GM12878 (cell line): ENCODE measurements at regions not wholly inside any gene's neighbourhood (a gene's known extent, or its start where the extent isn't known, plus 50 kb on each side); places are given as distances from the start of the nearest gene placed in this dataset.

ENCODE experiments used
- ATAC-seq: fragments of 200-7000 bp; cut with Tn5 transposase; 3 replicates; pipeline ENCODE4 v1.9.1; 2020; ENCODE audit warnings: mild to moderate bottlenecking, moderate library complexity
- BruUV-seq: library from RNA; stranded (reverse); fragments of 400-500 nt; replicated peaks from 2 replicates; lab custom pipeline; 2021; lab: Mats Ljungman, UMichigan
- CTCF ChIA-PET: fragments of 300-600 bp; sonication (Branson Sonifier 250); formaldehyde crosslinking; extraction: SDS; loops from one replicate; lab custom pipeline; 2021; ENCODE audit warnings: inconsistent platforms; lab: Yijun Ruan, JAX
- POLR2A ChIA-PET: fragments of 350-600 bp; formaldehyde crosslinking; extraction: SDS; loops from one replicate; lab custom pipeline; 2021; ENCODE audit warnings: inconsistent platforms; lab: Charles Lee
- RAD21 ChIA-PET: fragments of 300-600 bp; sonication (Branson Sonifier 250); formaldehyde crosslinking; loops from one replicate; lab custom pipeline; 2023; ENCODE audit warnings: antibody characterized with exemption; ENCODE audit not compliant: unreplicated experiment; lab: Charles Lee
- SMC1A ChIA-PET: fragments of 300-600 bp; sonication (Branson Sonifier 250); formaldehyde crosslinking; loops from one replicate; lab custom pipeline; 2023; ENCODE audit not compliant: unreplicated experiment, uncharacterized antibody; lab: Charles Lee
- DNase-seq: peaks from one replicate; pipeline ENCODE4 v3.0.0-alpha.2; 2011; ENCODE audit warnings: low read depth, low spot score
- FAIRE-seq: peaks from 3 replicates; lab custom pipeline; 2011; peaks lifted over from hg19 to GRCh38; lab: Jason Lieb, UNC
- H2AFZ ChIP-seq: 2 replicates; pipeline ENCODE4 v1.6.0; 2011; ENCODE audit warnings: low read depth, low read length, control low read depth; ENCODE audit not compliant: control insufficient read depth
- H3K27ac ChIP-seq: 2 replicates; pipeline ENCODE4 v1.5.1; 2011; ENCODE audit warnings: control low read depth; ENCODE audit not compliant: control insufficient read depth, insufficient read depth
- H3K27me3 ChIP-seq, 2 experiments: replicated peaks in 1 of 2; 2 replicates each; pipeline versions ENCODE4 v1.6.0 to v1.6.1; 2011; ENCODE audit warnings: low read length in 1 of 2; ENCODE audit not compliant: control insufficient read depth in 2 of 2, insufficient read depth in 2 of 2
- H3K36me3 ChIP-seq, 2 experiments: 2 replicates each; pipeline ENCODE4 v1.5.1; 2011; ENCODE audit warnings: low read length in 1 of 2; ENCODE audit not compliant: control insufficient read depth in 2 of 2, insufficient read depth in 2 of 2
- H3K4me1 ChIP-seq: 2 replicates; pipeline ENCODE4 v1.6.1; 2011; ENCODE audit warnings: mild to moderate bottlenecking, low read length, moderate library complexity, mixed read lengths; ENCODE audit not compliant: control insufficient read depth, insufficient read depth
- H3K4me2 ChIP-seq: 2 replicates; pipeline ENCODE4 v1.6.0; 2011; ENCODE audit warnings: control low read depth; ENCODE audit not compliant: control insufficient read depth, insufficient read depth
- H3K4me3 ChIP-seq: fragments of 200-600 bp; sonication (generic); 2 replicates; pipeline ENCODE4 v1.5.1; 2016
- H3K79me2 ChIP-seq: 2 replicates; pipeline ENCODE4 v1.6.0; 2011; ENCODE audit warnings: low read length; ENCODE audit not compliant: control insufficient read depth, insufficient read depth
- H3K9ac ChIP-seq: 2 replicates; pipeline ENCODE4 v1.8.0; 2011; ENCODE audit warnings: low read length, control low read depth, mixed read lengths; ENCODE audit not compliant: control insufficient read depth, insufficient read depth
- H3K9me3 ChIP-seq: replicated peaks from 3 replicates; pipeline ENCODE4 v1.5.1; 2011; ENCODE audit warnings: mild to moderate bottlenecking, low read length; ENCODE audit not compliant: control insufficient read depth, insufficient read depth
- H4K20me1 ChIP-seq: 2 replicates; pipeline ENCODE4 v1.6.0; 2011; ENCODE audit not compliant: control insufficient read depth, insufficient read depth
- BRCA1 ChIP-seq: IDR thresholded peaks from 2 replicates; pipeline ENCODE4 v1.6.1; 2011; ENCODE audit warnings: low read depth, low read length, improper control_type of control experiment
- CHD1 ChIP-seq: IDR thresholded peaks from 2 replicates; pipeline ENCODE4 v1.6.1; 2012; ENCODE audit warnings: low read depth, low read length, improper control_type of control experiment
- HCFC1 ChIP-seq: fragments of 150-350 bp; IDR thresholded peaks from 2 replicates; pipeline ENCODE4 v1.6.1; 2014; ENCODE audit warnings: low read length
- JUND ChIP-seq: IDR thresholded peaks from 2 replicates; pipeline ENCODE4 v1.6.1; 2012; ENCODE audit warnings: low read depth, mild to moderate bottlenecking, low read length, improper control_type of control experiment, moderate library complexity
- RCOR1 ChIP-seq: conservative IDR thresholded peaks from 2 replicates; pipeline ENCODE4 v1.6.1; 2012; ENCODE audit warnings: low read depth, low read length, improper control_type of control experiment
- WGBS: methylation state at CpG from one replicate; pipeline ENCODE4 v1.1.6; 2016; ENCODE audit warnings: low lambda C conversion rate; ENCODE audit not compliant: insufficient replicate concordance, insufficient coverage; ENCODE audit errors: missing lambda C conversion rate; 5-methylcytosine and 5-hydroxymethylcytosine counted together
- in situ Hi-C: fragments of 300-500 bp; cut with MboI; formaldehyde crosslinking; loops from 9 replicates; pipeline ENCODE4 v1.14.3; 2018; ENCODE audit warnings: mixed read lengths
- intact Hi-C: fragments of 100-400 bp; cut with micrococcal nuclease; formaldehyde crosslinking; loops from one replicate; pipeline ENCODE4 v1.14.2; 2022; ENCODE audit not compliant: unreplicated experiment
- TF ChIP-seq, protein P1 (sequence below): IDR thresholded peaks from 2 replicates; pipeline ENCODE4 v1.6.1; 2012; ENCODE audit warnings: mild to moderate bottlenecking, low read depth, low read length

DNA sequence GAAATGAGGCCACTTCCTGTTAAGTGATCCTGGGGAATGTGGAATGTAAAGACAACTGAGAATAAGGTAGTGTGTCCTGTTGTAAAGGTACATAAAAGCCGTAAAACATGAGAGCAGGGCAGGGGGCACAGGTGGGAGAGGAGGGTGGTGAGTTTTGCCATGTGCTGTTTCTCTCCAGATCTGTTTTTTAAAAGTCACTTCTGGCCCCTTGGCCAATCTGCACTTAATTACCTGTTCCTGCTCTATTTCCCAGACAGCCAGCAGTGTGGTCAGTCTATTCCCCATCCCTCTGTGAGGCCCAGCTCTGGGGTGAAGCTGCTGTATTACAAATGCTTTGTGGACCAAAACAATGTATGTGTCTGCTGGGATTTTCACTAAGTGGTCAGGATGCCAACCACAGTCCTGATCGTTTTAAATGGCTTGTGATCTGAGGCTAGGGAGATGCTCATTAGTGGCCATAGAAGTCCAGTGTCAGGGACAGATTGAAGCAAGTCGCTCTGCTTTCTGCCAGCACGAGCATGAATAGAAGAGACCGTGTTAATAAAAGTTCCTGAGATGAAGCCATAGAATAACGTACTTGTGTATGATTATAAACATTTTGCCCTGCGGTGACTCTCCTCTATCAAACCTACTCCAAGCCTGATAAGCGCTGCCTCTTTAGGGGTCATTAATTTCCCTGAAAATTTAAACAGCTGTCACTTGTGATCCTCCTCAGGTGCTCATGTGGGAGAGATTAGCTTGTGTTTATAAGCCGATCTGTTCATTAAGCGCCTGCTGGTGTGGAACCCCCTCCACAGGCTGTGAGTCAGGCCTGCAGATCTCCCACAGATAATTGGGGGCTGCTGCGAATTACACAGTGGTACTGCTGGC lies 111.8 kb upstream of the CENPW start:
- DNase-seq (no peak), FAIRE-seq (no peak), ATAC-seq (no peak)
- no peaks in the 10 kb centered on the region for H3K4me1 ChIP-seq
- POLR2A ChIA-PET: no interaction called here
- no peak overlapping the region for H3K4me3 ChIP-seq
- H3K27me3 ChIP-seq: no peaks in the 10 kb centered on the region
- H3K9ac ChIP-seq: no peak overlapping the region
- RAD21 ChIA-PET: no interaction called here
- H3K79me2 ChIP-seq: no peaks in the 10 kb centered on the region
- intact Hi-C loops (no loop called here), in situ Hi-C loops (no loop called here)
- H3K9me3 ChIP-seq: no peaks in the 10 kb centered on the region
- H3K27ac ChIP-seq: no peak overlapping the region
- 84% methylated on average over 11 of the region's 11 CpGs for WGBS
- no peaks in the 10 kb centered on the region for H4K20me1 ChIP-seq
- SMC1A ChIA-PET: no interaction called here
- no peaks in the 10 kb centered on the region for H3K36me3 ChIP-seq
- CTCF ChIA-PET: no interaction called here
- no TSS peak for BruUV-seq
- H2AFZ ChIP-seq: no peak overlapping the region
- no peak for TF ChIP-seq HCFC1
- TF ChIP-seq, all 136 proteins: peak for 0
- no peak overlapping the region for H3K4me2 ChIP-seq

DNA sequence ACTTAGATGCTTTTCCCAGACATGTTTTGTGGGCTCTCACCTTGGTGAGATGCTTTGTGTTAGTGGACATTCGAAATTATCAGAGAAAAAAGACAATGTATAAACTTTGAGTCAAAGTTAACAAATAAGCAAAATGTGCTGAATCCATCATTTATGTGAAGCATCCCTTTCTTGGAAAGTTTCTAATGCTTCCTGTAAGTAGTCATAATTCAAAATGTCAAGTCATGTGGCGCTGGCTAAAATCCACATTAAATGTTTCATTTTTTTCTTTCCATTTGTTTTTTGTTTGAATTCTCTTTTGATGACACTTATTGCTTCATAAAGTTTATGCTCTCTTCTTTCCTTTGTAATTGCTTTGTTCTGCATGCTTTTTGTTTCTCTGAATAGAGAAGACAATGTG lies 107.2 kb upstream of the CENPW start:
- ChIA-PET RAD21 (no interaction called here), SMC1A (no interaction called here), CTCF (no interaction called here), POLR2A (no interaction called here)
- H3K9ac ChIP-seq: no peak overlapping the region
- H3K9me3 ChIP-seq: no peaks in the 10 kb centered on the region; the same call in 2 of the 3 replicates
- H3K4me3 ChIP-seq: no peak overlapping the region
- no peaks in the 10 kb centered on the region for H3K36me3 ChIP-seq
- no peaks in the 10 kb centered on the region for H3K4me1 ChIP-seq
- BruUV-seq: no TSS peak
- no peak for ATAC-seq
- H3K27me3 ChIP-seq: no peaks in the 10 kb centered on the region
- H3K79me2 ChIP-seq: no peaks in the 10 kb centered on the region
- in situ Hi-C loops (no loop called here), intact Hi-C loops (no loop called here)
- H3K27ac ChIP-seq: no peak overlapping the region
- TF ChIP-seq, protein P1, sequence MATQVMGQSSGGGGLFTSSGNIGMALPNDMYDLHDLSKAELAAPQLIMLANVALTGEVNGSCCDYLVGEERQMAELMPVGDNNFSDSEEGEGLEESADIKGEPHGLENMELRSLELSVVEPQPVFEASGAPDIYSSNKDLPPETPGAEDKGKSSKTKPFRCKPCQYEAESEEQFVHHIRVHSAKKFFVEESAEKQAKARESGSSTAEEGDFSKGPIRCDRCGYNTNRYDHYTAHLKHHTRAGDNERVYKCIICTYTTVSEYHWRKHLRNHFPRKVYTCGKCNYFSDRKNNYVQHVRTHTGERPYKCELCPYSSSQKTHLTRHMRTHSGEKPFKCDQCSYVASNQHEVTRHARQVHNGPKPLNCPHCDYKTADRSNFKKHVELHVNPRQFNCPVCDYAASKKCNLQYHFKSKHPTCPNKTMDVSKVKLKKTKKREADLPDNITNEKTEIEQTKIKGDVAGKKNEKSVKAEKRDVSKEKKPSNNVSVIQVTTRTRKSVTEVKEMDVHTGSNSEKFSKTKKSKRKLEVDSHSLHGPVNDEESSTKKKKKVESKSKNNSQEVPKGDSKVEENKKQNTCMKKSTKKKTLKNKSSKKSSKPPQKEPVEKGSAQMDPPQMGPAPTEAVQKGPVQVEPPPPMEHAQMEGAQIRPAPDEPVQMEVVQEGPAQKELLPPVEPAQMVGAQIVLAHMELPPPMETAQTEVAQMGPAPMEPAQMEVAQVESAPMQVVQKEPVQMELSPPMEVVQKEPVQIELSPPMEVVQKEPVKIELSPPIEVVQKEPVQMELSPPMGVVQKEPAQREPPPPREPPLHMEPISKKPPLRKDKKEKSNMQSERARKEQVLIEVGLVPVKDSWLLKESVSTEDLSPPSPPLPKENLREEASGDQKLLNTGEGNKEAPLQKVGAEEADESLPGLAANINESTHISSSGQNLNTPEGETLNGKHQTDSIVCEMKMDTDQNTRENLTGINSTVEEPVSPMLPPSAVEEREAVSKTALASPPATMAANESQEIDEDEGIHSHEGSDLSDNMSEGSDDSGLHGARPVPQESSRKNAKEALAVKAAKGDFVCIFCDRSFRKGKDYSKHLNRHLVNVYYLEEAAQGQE: no peak
- TF ChIP-seq BRCA1: no peak
- TF ChIP-seq JUND: no peak
- TF ChIP-seq CHD1: no peak
- no peak for TF ChIP-seq RCOR1
- H3K4me2 ChIP-seq: no peak overlapping the region
- H2AFZ ChIP-seq: no peak overlapping the region
- H4K20me1 ChIP-seq: no peaks in the 10 kb centered on the region
- no peak for DNase-seq
- no peak for FAIRE-seq
- WGBS: 31% methylated on average over 2 of the region's 2 CpGs
